Left lung (tissue), 4 donors: ENCODE measurements at regions not wholly inside any gene's neighbourhood (a gene's known extent, or its start where the extent isn't known, plus 50 kb on each side); places are given as distances from the start of the nearest gene placed in this dataset.

Experiments used
- ATAC-seq: fragments of 200-7000 bp; cut with Tn5 transposase; one replicate; pipeline ENCODE4 v1.9.1; 2020; ENCODE audit warnings: moderate library complexity
- DNase-seq, 4 donors: peaks; one replicate each; pipeline ENCODE4 v3.0.0-alpha.2; 2013 to 2020
- H3K27ac ChIP-seq, 2 donors: fragments of 200-600 bp; sonication (generic) in 1 of 2; one replicate each; pipeline versions ENCODE4 v1.5.0 to v1.8.0; 2020 to 2021
- H3K27me3 ChIP-seq, 2 donors: fragments of 200-600 bp; sonication (generic) in 1 of 2; one replicate each; pipeline versions ENCODE4 v1.5.0 to v1.8.0; 2020 to 2021
- H3K36me3 ChIP-seq, 2 donors: fragments of 200-600 bp; sonication (generic) in 1 of 2; one replicate each; pipeline versions ENCODE4 v1.5.0 to v1.8.0; 2020 to 2021
- H3K4me1 ChIP-seq, 2 donors: fragments of 200-600 bp; one replicate each; pipeline ENCODE4 v1.8.0; 2021
- H3K4me3 ChIP-seq, 2 donors: fragments of 200-600 bp; sonication (generic) in 1 of 2; one replicate each; pipeline versions ENCODE4 v1.5.0 to v1.8.0; 2020 to 2021; ENCODE audit warnings: mild to moderate bottlenecking in 1 of 2
- H3K9me3 ChIP-seq, 2 donors: fragments of 200-600 bp; sonication (generic) in 1 of 2; one replicate each; pipeline versions ENCODE4 v1.5.0 to v1.8.0; 2020 to 2021
- intact Hi-C, 2 donors: fragments of 100-400 bp; cut with DNase I; formaldehyde crosslinking; loops; one replicate each; pipeline versions ENCODE4 v1.11.2 to v1.14.2; 2022
- TF ChIP-seq, protein P1 (sequence below), 2 donors: fragments of 200-600 bp; sonication (generic) in 1 of 2; IDR thresholded peaks; one replicate each; pipeline versions ENCODE4 v1.5.0 to v1.8.0; 2021; ENCODE audit warnings: antibody characterized with exemption in 2 of 2
- donor health status: DM: no; HTN: yes; CAD: no.
- donor health status: DM: no; HTN: no; CAD: no.

DNA sequence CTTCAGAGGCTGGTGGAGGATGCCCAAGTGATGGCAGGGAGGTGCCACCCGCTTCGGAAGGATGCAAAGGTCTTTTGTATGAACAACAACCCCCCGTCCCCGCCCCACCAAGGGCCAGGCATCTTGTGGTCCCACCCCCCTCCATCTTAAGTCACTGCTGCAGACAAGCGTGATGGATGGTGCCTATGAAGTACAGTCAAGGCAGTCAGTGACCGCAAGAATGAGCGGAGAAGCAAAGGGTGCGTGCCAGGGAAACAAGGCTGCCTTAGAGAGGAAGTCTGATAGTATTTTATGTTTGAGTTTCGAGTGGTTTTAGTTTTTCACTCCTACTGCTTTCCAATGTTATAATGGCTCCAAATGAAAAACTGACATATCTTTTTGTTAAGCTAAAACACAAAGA, 68.7 kb upstream of the GPM6B start:
- H3K27me3 ChIP-seq, result no peaks in the 10 kb centered on the region
- DNase-seq, result no peak

DNA sequence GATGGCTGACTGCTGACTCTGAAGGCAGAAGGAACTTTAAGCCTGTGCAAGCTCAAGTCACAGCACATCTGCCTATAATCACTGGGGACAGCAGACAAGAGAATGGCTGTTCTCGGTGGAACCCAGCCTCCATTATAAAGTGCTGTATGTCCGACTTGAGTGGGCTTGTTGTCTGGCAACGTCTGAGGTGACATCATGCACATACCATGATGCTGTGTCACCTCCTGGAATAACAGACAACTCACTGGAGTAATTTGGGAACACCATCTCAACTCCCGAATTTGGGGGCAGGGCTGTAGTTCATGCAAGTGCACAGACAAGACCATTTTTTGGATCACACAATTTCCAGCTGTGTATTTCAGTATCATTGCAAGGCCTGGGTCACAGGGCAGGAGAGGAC, 59.8 kb upstream of the GPM6B start:
- H3K27ac ChIP-seq, result no peak overlapping the region
- intact Hi-C loops, result no loop called here
- ATAC-seq, result no peak

More for the DNA sequence above, 68.7 kb upstream of the GPM6B start:
- Histone ChIP-seq H3K36me3 (no peaks in the 10 kb centered on the region), H3K4me1 (no peaks in the 10 kb centered on the region), H3K4me3 (no peak overlapping the region), H3K27ac (no peak overlapping the region), H3K9me3 (no peaks in the 10 kb centered on the region)
- intact Hi-C loops, result no loop called here
- TF ChIP-seq, protein P1, sequence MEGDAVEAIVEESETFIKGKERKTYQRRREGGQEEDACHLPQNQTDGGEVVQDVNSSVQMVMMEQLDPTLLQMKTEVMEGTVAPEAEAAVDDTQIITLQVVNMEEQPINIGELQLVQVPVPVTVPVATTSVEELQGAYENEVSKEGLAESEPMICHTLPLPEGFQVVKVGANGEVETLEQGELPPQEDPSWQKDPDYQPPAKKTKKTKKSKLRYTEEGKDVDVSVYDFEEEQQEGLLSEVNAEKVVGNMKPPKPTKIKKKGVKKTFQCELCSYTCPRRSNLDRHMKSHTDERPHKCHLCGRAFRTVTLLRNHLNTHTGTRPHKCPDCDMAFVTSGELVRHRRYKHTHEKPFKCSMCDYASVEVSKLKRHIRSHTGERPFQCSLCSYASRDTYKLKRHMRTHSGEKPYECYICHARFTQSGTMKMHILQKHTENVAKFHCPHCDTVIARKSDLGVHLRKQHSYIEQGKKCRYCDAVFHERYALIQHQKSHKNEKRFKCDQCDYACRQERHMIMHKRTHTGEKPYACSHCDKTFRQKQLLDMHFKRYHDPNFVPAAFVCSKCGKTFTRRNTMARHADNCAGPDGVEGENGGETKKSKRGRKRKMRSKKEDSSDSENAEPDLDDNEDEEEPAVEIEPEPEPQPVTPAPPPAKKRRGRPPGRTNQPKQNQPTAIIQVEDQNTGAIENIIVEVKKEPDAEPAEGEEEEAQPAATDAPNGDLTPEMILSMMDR (IDR thresholded peaks at IDR 0.05), result no peak
- no peak for ATAC-seq

DNA sequence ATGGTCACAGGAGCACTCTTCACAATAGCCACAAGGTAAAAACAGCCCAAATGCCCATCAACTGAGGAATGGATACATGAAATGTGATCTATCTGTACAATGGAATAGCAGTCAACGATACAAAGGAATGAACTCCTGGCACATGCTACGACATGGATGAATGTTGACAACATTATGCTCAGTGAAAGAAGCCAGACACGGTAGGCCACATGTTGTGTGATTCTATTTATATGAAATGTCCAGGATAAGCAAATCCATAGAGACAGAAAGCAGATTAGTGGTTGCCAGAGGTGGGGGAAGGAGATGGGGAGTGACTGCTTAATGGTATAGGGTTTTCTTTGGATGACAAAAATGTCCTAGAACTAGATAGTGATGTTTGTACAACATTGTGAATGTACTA, 58.7 kb upstream of the GPM6B start:
- intact Hi-C loops, result no loop called here
- no peak overlapping the region for H3K27ac ChIP-seq
- H3K4me1 ChIP-seq, result no peaks in the 10 kb centered on the region
- no peaks in the 10 kb centered on the region for H3K36me3 ChIP-seq
- TF ChIP-seq, protein P1 (IDR thresholded peaks at IDR 0.05), result no peak
- no peaks in the 10 kb centered on the region for H3K9me3 ChIP-seq
- H3K27me3 ChIP-seq, result no peaks in the 10 kb centered on the region
- H3K4me3 ChIP-seq, result no peak overlapping the region
- DNase-seq (no peak), ATAC-seq (no peak)

More for the DNA sequence above, 59.8 kb upstream of the GPM6B start:
- DNase-seq, result no peak
- no peaks in the 10 kb centered on the region for H3K9me3 ChIP-seq
- TF ChIP-seq, protein P1 (IDR thresholded peaks at IDR 0.05), result no peak
- H3K4me1 ChIP-seq, result no peaks in the 10 kb centered on the region
- no peaks in the 10 kb centered on the region for H3K36me3 ChIP-seq
- H3K27me3 ChIP-seq, result no peaks in the 10 kb centered on the region
- H3K4me3 ChIP-seq, result no peak overlapping the region

DNA sequence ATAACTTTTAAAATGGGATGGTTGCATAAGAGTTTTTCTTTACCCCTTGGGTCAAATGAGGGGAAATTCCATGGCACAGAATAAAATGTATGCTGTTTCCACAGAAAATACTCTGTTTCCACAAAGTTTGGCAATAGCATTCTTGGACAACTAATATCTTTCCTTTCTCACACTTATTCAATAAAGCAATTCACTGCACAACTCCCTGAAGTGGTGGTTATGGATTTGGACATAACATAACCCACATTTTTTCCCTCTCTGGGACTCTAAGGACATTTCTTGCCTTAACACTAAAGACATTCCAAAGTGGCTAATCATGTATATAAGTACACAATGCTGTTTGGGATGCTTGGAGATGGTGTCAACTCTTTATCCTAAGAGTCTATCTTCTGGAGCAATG, 51.7 kb upstream of the GPM6B start:
- no peak for ATAC-seq
- DNase-seq, result peak in 2 of 4 donors; percentile 37 to 43
- Histone ChIP-seq H3K4me3 (no peak overlapping the region), H3K27me3 (peaks cover 0 to 2% of the 10 kb centered on the region in 2 donors), H3K27ac (no peak overlapping the region), H3K4me1 (no peaks in the 10 kb centered on the region), H3K36me3 (no peaks in the 10 kb centered on the region), H3K9me3 (no peaks in the 10 kb centered on the region)
- TF ChIP-seq, protein P1 (IDR thresholded peaks at IDR 0.05), result no peak
- intact Hi-C loops, result no loop called here
